OCI-LY3 (cell line): ENCODE measurements at regions not wholly inside any gene's neighbourhood (a gene's known extent, or its start where the extent isn't known, plus 50 kb on each side); places are given as distances from the start of the nearest gene placed in this dataset.

Source experiments
- H2AFZ ChIP-seq: fragments of 200-600, 300-600 bp; shearing (Covaris generic); 2 replicates; pipeline ENCODE4 v1.6.0; 2014; ENCODE audit warnings: antibody characterized with exemption, low read depth, low read length
- H3K27ac ChIP-seq: fragments of 200-600, 300-600 bp; sonication (generic); 2 replicates; pipeline ENCODE4 v1.5.1; 2014; ENCODE audit warnings: mild to moderate bottlenecking, low read length, moderate library complexity, mixed read lengths
- H3K27me3 ChIP-seq: fragments of 200-600, 300-600 bp; sonication (generic); 2 replicates; pipeline ENCODE4 v1.6.1; 2014; ENCODE audit warnings: low read depth, low read length, mixed read lengths
- H3K36me3 ChIP-seq: fragments of 200-600, 300-600 bp; sonication (generic); replicated peaks from 2 replicates; pipeline ENCODE3; 2014; ENCODE audit warnings: low read depth, low read length, mixed read lengths
- H3K4me1 ChIP-seq: fragments of 300-600, 200-600 bp; sonication (generic); 2 replicates; pipeline ENCODE4 v1.6.1; 2014; ENCODE audit warnings: low read length, mixed read lengths
- H3K4me2 ChIP-seq: fragments of 200-600, 300-600 bp; sonication (generic); 2 replicates; pipeline ENCODE4 v1.6.1; 2014; ENCODE audit warnings: low read length, mixed read lengths
- H3K4me3 ChIP-seq: fragments of 300-600, 200-600 bp; sonication (generic); 2 replicates; pipeline ENCODE4 v1.5.1; 2014; ENCODE audit warnings: antibody characterized with exemption, mild to moderate bottlenecking, low read length, moderate library complexity
- H3K79me2 ChIP-seq: fragments of 300-600, 200-600 bp; shearing (Covaris generic); 2 replicates; pipeline ENCODE4 v1.6.1; 2014; ENCODE audit warnings: mild to moderate bottlenecking, low read length, mixed read lengths
- H3K9ac ChIP-seq: fragments of 300-600, 200-600 bp; shearing (Covaris generic); 2 replicates; pipeline ENCODE4 v1.6.0; 2014; ENCODE audit warnings: mild to moderate bottlenecking, low read length, moderate library complexity
- H3K9me3 ChIP-seq: fragments of 200-600, 300-600 bp; shearing (Covaris generic); 2 replicates; pipeline ENCODE4 v1.6.1; 2014; ENCODE audit warnings: low read length, mixed read lengths; ENCODE audit not compliant: insufficient read depth
- H4K20me1 ChIP-seq: fragments of 200-600, 300-600 bp; sonication (generic); 2 replicates; pipeline ENCODE4 v1.6.1; 2016; ENCODE audit warnings: low read length, mixed read lengths; ENCODE audit not compliant: insufficient read depth
- EZH2phosphoT487 ChIP-seq: fragments of 200-600 bp; shearing (Covaris generic); IDR thresholded peaks from 2 replicates; pipeline ENCODE4 v1.6.1; 2018; ENCODE audit warnings: antibody characterized with exemption, mixed run types, low read depth
- TF ChIP-seq, protein P1 (sequence below): fragments of 200-600, 300-600 bp; sonication (generic); IDR thresholded peaks from 2 replicates; pipeline ENCODE4 v1.5.1; 2014; ENCODE audit warnings: antibody characterized with exemption, low read length, low read depth

DNA sequence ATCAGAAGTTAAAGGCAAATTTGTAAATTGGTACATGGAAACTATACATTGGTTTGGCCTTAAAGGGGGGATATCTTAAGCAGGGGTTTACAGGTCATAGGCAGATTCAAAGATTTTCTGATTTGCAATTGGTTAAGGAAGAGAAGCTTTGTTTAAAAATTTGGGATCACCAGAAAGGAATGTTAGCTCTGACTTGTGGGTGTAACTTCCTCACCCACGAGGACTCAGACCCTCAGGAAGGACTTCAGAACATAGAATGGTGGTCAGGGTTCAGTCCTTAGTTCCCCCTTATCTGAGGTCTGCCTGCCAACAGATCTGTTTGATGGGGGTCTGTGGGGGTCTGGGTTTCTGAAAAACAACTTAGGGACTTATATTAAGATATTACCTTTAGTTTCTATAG, 427.4 kb upstream of the DIPK2B start:
- no peak overlapping the region for H3K9ac ChIP-seq
- no peak overlapping the region for H3K4me3 ChIP-seq
- peaks cover 6% of the 10 kb centered on the region for H3K4me1 ChIP-seq
- H3K27me3 ChIP-seq: no peaks in the 10 kb centered on the region
- no peaks in the 10 kb centered on the region for H3K36me3 ChIP-seq
- TF ChIP-seq, protein P1, sequence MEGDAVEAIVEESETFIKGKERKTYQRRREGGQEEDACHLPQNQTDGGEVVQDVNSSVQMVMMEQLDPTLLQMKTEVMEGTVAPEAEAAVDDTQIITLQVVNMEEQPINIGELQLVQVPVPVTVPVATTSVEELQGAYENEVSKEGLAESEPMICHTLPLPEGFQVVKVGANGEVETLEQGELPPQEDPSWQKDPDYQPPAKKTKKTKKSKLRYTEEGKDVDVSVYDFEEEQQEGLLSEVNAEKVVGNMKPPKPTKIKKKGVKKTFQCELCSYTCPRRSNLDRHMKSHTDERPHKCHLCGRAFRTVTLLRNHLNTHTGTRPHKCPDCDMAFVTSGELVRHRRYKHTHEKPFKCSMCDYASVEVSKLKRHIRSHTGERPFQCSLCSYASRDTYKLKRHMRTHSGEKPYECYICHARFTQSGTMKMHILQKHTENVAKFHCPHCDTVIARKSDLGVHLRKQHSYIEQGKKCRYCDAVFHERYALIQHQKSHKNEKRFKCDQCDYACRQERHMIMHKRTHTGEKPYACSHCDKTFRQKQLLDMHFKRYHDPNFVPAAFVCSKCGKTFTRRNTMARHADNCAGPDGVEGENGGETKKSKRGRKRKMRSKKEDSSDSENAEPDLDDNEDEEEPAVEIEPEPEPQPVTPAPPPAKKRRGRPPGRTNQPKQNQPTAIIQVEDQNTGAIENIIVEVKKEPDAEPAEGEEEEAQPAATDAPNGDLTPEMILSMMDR: no peak
- TF ChIP-seq EZH2phosphoT487: no peak
- H3K27ac ChIP-seq: no peak overlapping the region
- no peaks in the 10 kb centered on the region for H3K79me2 ChIP-seq
- no peaks in the 10 kb centered on the region for H3K9me3 ChIP-seq
- H2AFZ ChIP-seq: no peak overlapping the region
- H4K20me1 ChIP-seq: no peaks in the 10 kb centered on the region
- H3K4me2 ChIP-seq: no peak overlapping the region

- Histone ChIP-seq H3K27ac (no peak overlapping the region), H3K36me3 (peaks cover 3% of the 10 kb centered on the region), H2AFZ (no peak overlapping the region), H3K79me2 (no peaks in the 10 kb centered on the region), H4K20me1 (no peaks in the 10 kb centered on the region), H3K4me3 (no peak overlapping the region), H3K9me3 (peaks cover under 1% of the 10 kb centered on the region; the same call in 1 of the 2 replicates), H3K4me2 (peak overlapping the region; percentile 53; the same call in 1 of the 2 replicates), H3K27me3 (no peaks in the 10 kb centered on the region), H3K9ac (no peak overlapping the region), H3K4me1 (peaks cover 27% of the 10 kb centered on the region)
- TF ChIP-seq EZH2phosphoT487: no peak
- TF ChIP-seq, protein P1: no peak
Observed at GRCh38 chrX:45623266-45623665, 422.6 kb upstream of the DIPK2B start.

GRCh38 chrX:45622538-45622937, 421.9 kb upstream of the DIPK2B start:
- Histone ChIP-seq H3K36me3 (peaks cover 3% of the 10 kb centered on the region), H3K79me2 (no peaks in the 10 kb centered on the region), H3K27ac (peak overlapping the region; percentile 34; the same call in 1 of the 2 replicates), H3K9ac (no peak overlapping the region), H3K4me1 (peaks cover 27% of the 10 kb centered on the region), H2AFZ (no peak overlapping the region), H3K4me2 (peak overlapping the region; percentile 53), H3K9me3 (peaks cover 7% of the 10 kb centered on the region; the same call in 1 of the 2 replicates), H4K20me1 (no peaks in the 10 kb centered on the region), H3K4me3 (no peak overlapping the region), H3K27me3 (no peaks in the 10 kb centered on the region)
- TF ChIP-seq, protein P1: no peak
- no peak for TF ChIP-seq EZH2phosphoT487

DNA sequence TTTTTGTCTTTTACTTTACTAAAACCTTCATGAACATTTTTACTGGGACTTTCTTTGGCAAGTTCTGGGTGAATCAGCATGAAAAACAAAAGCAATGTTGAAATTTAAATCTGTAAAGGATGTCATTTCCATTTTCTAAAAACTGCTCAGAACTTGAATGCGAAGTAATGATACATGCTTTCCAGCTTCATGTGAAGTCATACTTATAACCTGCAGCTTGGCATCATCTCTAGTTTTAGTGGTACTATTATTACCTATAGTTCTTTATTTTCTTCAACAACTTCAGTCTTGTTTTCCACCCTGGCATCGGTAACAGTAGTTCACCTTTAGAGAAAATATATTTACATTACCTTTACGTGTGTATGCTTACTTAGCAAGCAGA, 421.4 kb upstream of the DIPK2B start:
- no peak overlapping the region for H3K9ac ChIP-seq
- peak overlapping the region; percentile 34 for H3K27ac ChIP-seq
- no peaks in the 10 kb centered on the region for H3K27me3 ChIP-seq
- peaks cover 3% of the 10 kb centered on the region for H3K36me3 ChIP-seq
- H3K79me2 ChIP-seq: no peaks in the 10 kb centered on the region
- H3K4me3 ChIP-seq: no peak overlapping the region
- H4K20me1 ChIP-seq: no peaks in the 10 kb centered on the region
- H3K4me2 ChIP-seq: peak overlapping the region; percentile 53
- H3K9me3 ChIP-seq: peaks cover 7% of the 10 kb centered on the region; the same call in 1 of the 2 replicates
- TF ChIP-seq, protein P1: no peak
- no peak for TF ChIP-seq EZH2phosphoT487
- H2AFZ ChIP-seq: no peak overlapping the region
- H3K4me1 ChIP-seq: peaks cover 27% of the 10 kb centered on the region
